HG03354 (cell line): ENCODE measurements at regions not wholly inside any gene's neighbourhood (a gene's known extent, or its start where the extent isn't known, plus 50 kb on each side); places are given as distances from the start of the nearest gene placed in this dataset.
"Not testable (repeated sequence)": the region's sequence is repeated elsewhere in the genome, so short reads cannot be mapped to it uniquely, and the experiment has no call there.

Source experiments
- ATAC-seq: cut with Tn5 transposase; IDR thresholded peaks from one replicate; pipeline ENCODE4 v1.9.1; 2021; ENCODE audit warnings: mild to moderate bottlenecking; ENCODE audit not compliant: unreplicated experiment, poor library complexity, severe bottlenecking

- not testable (repeated sequence) for ATAC-seq
Observed at GRCh38 chr18:51508410-51508809, 310.9 kb upstream of the MEX3C start.

- ATAC-seq, result no peak
Observed at GRCh38 chr18:51510020-51510419, 312.5 kb upstream of the MEX3C start.

GRCh38 chr18:51513517-51513916 lies 316.0 kb upstream of the MEX3C start:
- ATAC-seq, result no peak

GRCh38 chr18:51514128-51514527 lies 316.6 kb upstream of the MEX3C start:
- ATAC-seq, result no peak

- ATAC-seq, result no peak
Observed at GRCh38 chr18:51516478-51517038, 319.1 kb upstream of the MEX3C start.

GRCh38 chr18:51519571-51519970 lies 322.1 kb upstream of the MEX3C start:
- ATAC-seq, result no peak

GRCh38 chr18:51520676-51521180 lies 323.2 kb upstream of the MEX3C start:
- no peak for ATAC-seq

- no peak for ATAC-seq
Observed at GRCh38 chr18:51522338-51522737, 324.9 kb upstream of the MEX3C start.

- ATAC-seq, result no peak
Observed at GRCh38 chr18:51522821-51523220, 325.3 kb upstream of the MEX3C start.

GRCh38 chr18:51523671-51524070 lies 326.2 kb upstream of the MEX3C start:
- ATAC-seq, result no peak

GRCh38 chr18:51525453-51526225 lies 328.2 kb upstream of the MEX3C start:
- ATAC-seq, result no peak

- ATAC-seq, result no peak
Observed at GRCh38 chr18:51527826-51528225, 330.3 kb upstream of the MEX3C start.

GRCh38 chr18:51531501-51531900 lies 334.0 kb upstream of the MEX3C start:
- no peak for ATAC-seq

- peak; percentile 89 for ATAC-seq
Observed at GRCh38 chr18:51537487-51537886, 340.0 kb upstream of the MEX3C start.

- no peak for ATAC-seq
Observed at GRCh38 chr18:51540562-51540961, 343.1 kb upstream of the MEX3C start.

GRCh38 chr18:51541230-51541629 lies 343.7 kb upstream of the MEX3C start:
- no peak for ATAC-seq

- ATAC-seq, result no peak
Observed at GRCh38 chr18:51543658-51544155, 346.2 kb upstream of the MEX3C start.

- no peak for ATAC-seq
Observed at GRCh38 chr18:51545446-51545845, 348.0 kb upstream of the MEX3C start.

- no peak for ATAC-seq
Observed at GRCh38 chr18:51559198-51559901, 361.9 kb upstream of the MEX3C start.

- ATAC-seq, result no peak
Observed at GRCh38 chr18:51559902-51560287, 362.4 kb upstream of the MEX3C start.

GRCh38 chr18:51561821-51562220 lies 364.3 kb upstream of the MEX3C start:
- ATAC-seq, result no peak
